B cell (primary cell): ENCODE measurements at regions not wholly inside any gene's neighbourhood (a gene's known extent, or its start where the extent isn't known, plus 50 kb on each side); places are given as distances from the start of the nearest gene placed in this dataset.
"Not testable (repeated sequence)": the region's sequence is repeated elsewhere in the genome, so short reads cannot be mapped to it uniquely, and the experiment has no call there.

Source experiments
- ATAC-seq: fragments of 200-7000 bp; cut with Tn5 transposase; one replicate; pipeline ENCODE4 v1.10.0; 2021; ENCODE audit warnings: low read depth, mild to moderate bottlenecking, moderate number of reproducible peaks, moderate library complexity
- CTCF ChIA-PET: fragments of 350-600 bp; sonication (Branson Sonifier 250); formaldehyde crosslinking; loops from one replicate; lab custom pipeline; 2021; ENCODE audit warnings: antibody characterized with exemption, inconsistent platforms; lab: Charles Lee
- POLR2A ChIA-PET: fragments of 350-600 bp; sonication (Branson Sonifier 250); formaldehyde crosslinking; loops from one replicate; lab custom pipeline; 2021; ENCODE audit warnings: antibody characterized with exemption; lab: Charles Lee
- DNase-seq: peaks from one replicate; pipeline ENCODE4 v3.0.0; 2013
- H2AFZ ChIP-seq: 2 replicates; pipeline ENCODE4 v1.6.1; 2012; ENCODE audit warnings: mild to moderate bottlenecking, low read depth, low read length; ENCODE audit not compliant: insufficient read depth, poor library complexity, severe bottlenecking
- H3K27ac ChIP-seq, 2 donors: 1 replicate in 1 of 2; 2 replicates in 1 of 2; pipeline ENCODE4 v1.5.1; 2012 to 2013; ENCODE audit warnings: low read length in 2 of 2, mild to moderate bottlenecking in 2 of 2, moderate library complexity in 1 of 2
- H3K27me3 ChIP-seq, 4 experiments: fragments of 200-600 bp in 1 of 4; sonication (generic) in 1 of 4; replicated peaks in 1 of 4; 1 replicate in 2 of 4; 2 replicates in 2 of 4; pipeline versions ENCODE4 v1.6.1 to v1.7.0; 2013 to 2016; ENCODE audit warnings: low read length in 3 of 4, mild to moderate bottlenecking in 2 of 4, mixed read lengths in 1 of 4, moderate library complexity in 1 of 4; ENCODE audit not compliant: insufficient read depth in 4 of 4, control insufficient read depth in 3 of 4; ENCODE audit errors: control extremely low read depth in 1 of 4
- H3K36me3 ChIP-seq, 2 experiments: replicated peaks in 1 of 2; 1 replicate in 1 of 2; 2 replicates in 1 of 2; pipeline versions ENCODE4 v1.6.1 to v1.7.1; 2013; ENCODE audit warnings: low read length in 1 of 2; ENCODE audit not compliant: insufficient read depth in 2 of 2, control insufficient read depth in 1 of 2; ENCODE audit errors: control extremely low read depth in 1 of 2, extremely low read depth in 1 of 2
- H3K4me1 ChIP-seq, 2 donors: fragments of 200-600 bp in 1 of 2; sonication (generic) in 1 of 2; 1 replicate in 1 of 2; 2 replicates in 1 of 2; pipeline versions ENCODE4 v1.5.1 to v1.6.1; 2013 to 2017; ENCODE audit warnings: low read length in 2 of 2; ENCODE audit not compliant: control insufficient read depth in 2 of 2, insufficient read depth in 2 of 2
- H3K4me2 ChIP-seq: replicated peaks from 2 replicates; pipeline ENCODE3; 2012; ENCODE audit warnings: mild to moderate bottlenecking, low read depth, low read length; ENCODE audit not compliant: poor library complexity, severe bottlenecking
- H3K4me3 ChIP-seq, 5 experiments: fragments of 200-600 bp in 1 of 5; sonication (generic) in 1 of 5; 1 replicate in 3 of 5; 2 replicates in 2 of 5; pipeline versions ENCODE4 v1.5.1 to v1.7.0; 2011 to 2016; ENCODE audit warnings: low read length in 4 of 5, mild to moderate bottlenecking in 4 of 5, low read depth in 2 of 5, control low read depth in 1 of 5, moderate library complexity in 1 of 5; ENCODE audit not compliant: insufficient read depth in 1 of 5; ENCODE audit errors: control extremely low read depth in 1 of 5, extremely low read depth in 1 of 5
- H3K79me2 ChIP-seq: fragments of 200-600 bp; sonication (generic); one replicate; pipeline ENCODE4 v1.6.0; 2016; ENCODE audit warnings: low read length; ENCODE audit not compliant: control insufficient read depth, insufficient read depth
- H3K9ac ChIP-seq: fragments of 200-600 bp; sonication (generic); 2 replicates; pipeline ENCODE4 v1.6.1; 2017; ENCODE audit warnings: mild to moderate bottlenecking, low read length, moderate library complexity
- H3K9me3 ChIP-seq, 3 donors: one replicate each; pipeline versions ENCODE4 v1.6.1 to v1.7.1; 2013; ENCODE audit warnings: low read length in 2 of 3; ENCODE audit not compliant: control insufficient read depth in 2 of 3, insufficient read depth in 1 of 3; ENCODE audit errors: control extremely low read depth in 1 of 3
- H4K20me1 ChIP-seq: 2 replicates; pipeline ENCODE4 v1.6.0; 2012; ENCODE audit warnings: mild to moderate bottlenecking, low read length; ENCODE audit not compliant: insufficient read depth, control insufficient read depth, poor library complexity, severe bottlenecking
- H3K27ac Mint-ChIP-seq: one replicate; pipeline ENCODE4 v1.8.0; 2021; ENCODE audit warnings: mixed read lengths
- H3K27me3 Mint-ChIP-seq: one replicate; pipeline ENCODE4 v1.8.0; 2021; ENCODE audit warnings: mixed read lengths
- H3K4me1 Mint-ChIP-seq: one replicate; pipeline ENCODE4 v1.8.0; 2021; ENCODE audit warnings: mixed read lengths
- H3K4me3 Mint-ChIP-seq: one replicate; pipeline ENCODE4 v1.8.0; 2021; ENCODE audit warnings: mixed read lengths
- H3K9me3 Mint-ChIP-seq: one replicate; pipeline ENCODE4 v1.8.0; 2022; ENCODE audit warnings: mixed read lengths; ENCODE audit not compliant: insufficient read depth
- EZH2 ChIP-seq: IDR thresholded peaks from 2 replicates; pipeline ENCODE4 v1.6.1; 2012; ENCODE audit warnings: borderline replicate concordance, low read depth, mild to moderate bottlenecking, moderate library complexity, low read length; ENCODE audit not compliant: insufficient read depth, poor library complexity, severe bottlenecking
- WGBS: methylation state at CpG from one replicate; pipeline ENCODE4 v1.1.5; 2013; ENCODE audit warnings: missing lambda C conversion rate; ENCODE audit not compliant: insufficient coverage; 5-methylcytosine and 5-hydroxymethylcytosine counted together
- intact Hi-C: fragments of 100-400 bp; cut with micrococcal nuclease; formaldehyde crosslinking; loops from one replicate; pipeline ENCODE4 v1.10.0; 2022
- TF ChIP-seq, protein P1 (sequence below): fragments of 200-600 bp; IDR thresholded peaks from one replicate; pipeline ENCODE4 v1.8.0; 2022; ENCODE audit warnings: antibody characterized with exemption, mild to moderate bottlenecking

DNA sequence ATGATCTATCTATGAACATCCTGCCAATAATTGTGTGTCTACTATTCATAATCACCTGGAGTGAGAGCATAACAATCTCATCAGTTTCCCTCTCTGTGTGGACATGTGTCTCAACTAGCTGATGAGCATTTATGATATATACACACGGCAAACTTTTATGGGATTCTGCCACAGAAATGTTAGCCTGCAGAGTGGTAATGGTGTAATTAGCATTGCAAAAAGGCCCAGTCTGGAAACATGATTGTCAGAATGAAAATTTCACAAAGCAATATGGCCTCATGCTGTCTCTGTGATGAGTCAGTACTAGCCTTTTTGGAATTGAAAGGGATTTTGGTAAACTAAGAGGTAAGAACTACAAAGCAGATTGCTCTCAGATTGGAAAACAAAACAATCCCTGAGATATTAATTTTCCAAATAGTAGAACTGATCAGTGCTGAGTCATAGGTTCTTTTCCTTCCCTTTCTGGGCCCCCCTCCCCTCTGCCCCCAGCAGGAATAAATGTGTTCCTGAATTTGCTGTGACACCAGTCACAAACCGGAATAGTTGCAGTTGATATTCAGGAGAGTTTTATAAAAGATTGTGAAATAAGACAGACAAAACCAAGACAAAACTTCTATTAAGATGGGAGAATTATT, 189.2 kb downstream of the OSR1 start:
- Histone ChIP-seq H2AFZ (no peak overlapping the region), H3K79me2 (no peaks in the 10 kb centered on the region), H3K27ac (no peak overlapping the region), H3K4me3 (no peak overlapping the region), H3K9ac (no peak overlapping the region), H3K4me2 (no peak overlapping the region), H4K20me1 (no peaks in the 10 kb centered on the region), H3K27me3 (no peaks in the 10 kb centered on the region), H3K4me1 (no peaks in the 10 kb centered on the region), H3K9me3 (no peaks in the 10 kb centered on the region), H3K36me3 (no peaks in the 10 kb centered on the region)
- 100% methylated on average over 1 of the region's 2 CpGs for WGBS
- TF ChIP-seq, protein P1, sequence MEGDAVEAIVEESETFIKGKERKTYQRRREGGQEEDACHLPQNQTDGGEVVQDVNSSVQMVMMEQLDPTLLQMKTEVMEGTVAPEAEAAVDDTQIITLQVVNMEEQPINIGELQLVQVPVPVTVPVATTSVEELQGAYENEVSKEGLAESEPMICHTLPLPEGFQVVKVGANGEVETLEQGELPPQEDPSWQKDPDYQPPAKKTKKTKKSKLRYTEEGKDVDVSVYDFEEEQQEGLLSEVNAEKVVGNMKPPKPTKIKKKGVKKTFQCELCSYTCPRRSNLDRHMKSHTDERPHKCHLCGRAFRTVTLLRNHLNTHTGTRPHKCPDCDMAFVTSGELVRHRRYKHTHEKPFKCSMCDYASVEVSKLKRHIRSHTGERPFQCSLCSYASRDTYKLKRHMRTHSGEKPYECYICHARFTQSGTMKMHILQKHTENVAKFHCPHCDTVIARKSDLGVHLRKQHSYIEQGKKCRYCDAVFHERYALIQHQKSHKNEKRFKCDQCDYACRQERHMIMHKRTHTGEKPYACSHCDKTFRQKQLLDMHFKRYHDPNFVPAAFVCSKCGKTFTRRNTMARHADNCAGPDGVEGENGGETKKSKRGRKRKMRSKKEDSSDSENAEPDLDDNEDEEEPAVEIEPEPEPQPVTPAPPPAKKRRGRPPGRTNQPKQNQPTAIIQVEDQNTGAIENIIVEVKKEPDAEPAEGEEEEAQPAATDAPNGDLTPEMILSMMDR: no peak
- TF ChIP-seq EZH2: no peak
- ChIA-PET CTCF (no interaction called here), POLR2A (no interaction called here)
- no peak for DNase-seq
- no peak for ATAC-seq
- H3K4me3 Mint-ChIP-seq: no peak overlapping the region
- H3K27ac Mint-ChIP-seq: no peak overlapping the region
- H3K4me1 Mint-ChIP-seq: no peaks in the 10 kb centered on the region
- H3K27me3 Mint-ChIP-seq: no peaks in the 10 kb centered on the region
- peaks cover 4% of the 10 kb centered on the region for H3K9me3 Mint-ChIP-seq
- intact Hi-C loops: no loop called here

DNA sequence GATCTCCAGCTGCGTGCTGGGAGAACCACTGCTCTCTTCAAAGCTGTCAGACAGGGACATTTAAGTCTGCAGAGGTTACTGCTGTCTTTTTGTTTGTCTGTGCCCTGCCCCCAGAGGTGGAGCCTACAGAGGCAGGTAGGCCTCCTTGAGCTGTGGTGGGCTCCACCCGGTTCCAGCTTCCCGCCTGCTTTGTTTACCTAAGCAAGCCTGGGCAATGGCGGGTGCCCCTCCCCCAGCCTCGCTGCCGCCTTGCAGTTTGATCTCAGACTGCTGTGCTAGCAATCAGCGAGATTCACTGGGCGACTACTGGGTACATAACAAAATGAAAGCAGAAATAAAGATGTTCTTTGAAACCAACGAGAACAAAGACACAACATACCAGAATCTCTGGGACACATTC, 194.3 kb downstream of the OSR1 start:
- intact Hi-C loops, H3K27me3 Mint-ChIP-seq, CTCF ChIA-PET, H4K20me1 ChIP-seq, H3K79me2 ChIP-seq, H3K27ac Mint-ChIP-seq, H3K9me3 Mint-ChIP-seq, H3K36me3 ChIP-seq, ATAC-seq, H3K4me3 ChIP-seq, H3K4me1 Mint-ChIP-seq, POLR2A ChIA-PET, DNase-seq, H3K4me1 ChIP-seq, H3K4me3 Mint-ChIP-seq, H2AFZ ChIP-seq, H3K9ac ChIP-seq, H3K4me2 ChIP-seq, H3K27ac ChIP-seq, H3K9me3 ChIP-seq, H3K27me3 ChIP-seq: not testable (repeated sequence)
- WGBS: 60% methylated on average over 4 of the region's 9 CpGs
